Hypothalamus (tissue), 51 donors: ENCODE measurements at regions not wholly inside any gene's neighbourhood (a gene's known extent, or its start where the extent isn't known, plus 50 kb on each side); places are given as distances from the start of the nearest gene placed in this dataset.

Experiments used
- DNase-seq, 51 donors: peaks; one replicate each; lab custom pipeline; 2025; lab: John Stamatoyannopoulos, UW

DNA sequence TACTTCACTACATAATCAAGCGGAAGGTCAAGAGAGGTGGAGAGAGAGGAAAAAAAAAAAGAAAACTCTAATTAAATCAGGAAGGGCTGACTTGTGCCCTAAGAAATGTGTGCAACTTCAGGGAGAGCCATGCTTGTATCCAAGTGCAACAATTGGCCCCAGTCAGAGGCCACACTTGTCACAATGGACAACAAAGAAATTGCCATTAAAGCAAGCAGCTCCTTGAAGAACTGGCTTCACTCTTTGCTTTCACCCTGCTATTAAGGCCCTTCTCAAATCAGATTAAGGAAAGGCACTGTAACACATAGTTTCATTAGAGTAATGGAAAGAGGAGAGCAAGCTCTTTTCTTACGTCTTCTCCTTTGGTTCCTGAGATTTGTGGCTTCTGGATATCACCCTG is 480.9 kb upstream of the WWC1 start:
- DNase-seq = no peak

DNA sequence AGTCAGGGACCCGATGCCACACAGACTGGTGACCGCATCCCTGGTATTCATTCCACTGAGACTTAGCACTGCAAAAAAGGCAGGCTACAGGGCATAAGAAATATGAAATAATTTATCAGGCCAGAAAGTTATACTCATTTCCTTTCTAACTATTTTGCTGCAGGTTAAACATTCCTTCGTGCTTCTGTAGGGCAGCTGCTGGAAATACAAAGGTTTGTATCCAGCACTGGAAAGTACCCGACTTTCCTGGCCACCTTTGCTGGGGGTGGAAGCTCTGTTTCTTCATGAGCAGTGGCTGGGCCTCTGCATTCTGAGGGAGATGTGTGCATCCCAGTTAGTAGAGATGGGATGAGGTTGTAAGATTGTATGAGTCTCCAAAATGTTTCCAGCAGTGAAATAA is 478.6 kb upstream of the WWC1 start:
- no peak for DNase-seq

DNA sequence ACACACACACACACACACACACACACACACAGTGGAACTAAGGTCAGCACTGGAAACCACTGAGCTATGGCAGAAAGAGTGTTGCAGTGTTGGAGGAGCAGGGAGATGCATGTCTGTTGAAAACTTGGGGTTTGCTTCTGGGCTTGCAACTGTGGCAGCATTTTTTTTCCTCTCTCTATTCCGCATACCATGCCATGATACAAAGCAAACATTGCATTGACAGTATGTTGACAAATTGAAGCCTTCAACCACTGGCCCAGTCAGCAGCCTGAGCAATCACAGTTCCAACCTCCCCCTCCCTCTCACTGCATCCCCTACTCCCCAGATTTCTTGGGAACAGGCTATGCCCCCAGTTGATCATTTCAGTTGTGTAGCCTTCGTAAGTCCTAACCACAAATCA is 478.1 kb upstream of the WWC1 start:
- no peak for DNase-seq

DNA sequence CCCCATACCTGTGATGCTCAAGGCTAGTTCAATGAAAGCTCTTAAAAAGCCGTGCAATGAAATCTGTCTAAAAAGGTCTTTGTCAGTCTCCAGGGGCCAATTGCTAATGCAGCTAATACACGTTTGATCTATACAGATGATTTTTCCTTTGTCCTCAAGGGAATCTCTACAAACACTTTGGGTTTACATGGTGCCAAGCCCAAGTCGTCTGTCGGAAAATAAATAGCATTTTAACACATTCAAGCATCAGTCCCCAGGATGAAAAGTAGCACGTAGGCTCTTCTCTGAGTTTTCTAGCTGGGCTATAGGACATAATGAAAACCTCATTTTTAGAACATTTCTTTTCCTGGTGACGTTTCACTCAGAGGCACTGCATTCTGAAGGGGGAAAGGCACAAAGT is 477.4 kb upstream of the WWC1 start:
- DNase-seq = no peak

DNA sequence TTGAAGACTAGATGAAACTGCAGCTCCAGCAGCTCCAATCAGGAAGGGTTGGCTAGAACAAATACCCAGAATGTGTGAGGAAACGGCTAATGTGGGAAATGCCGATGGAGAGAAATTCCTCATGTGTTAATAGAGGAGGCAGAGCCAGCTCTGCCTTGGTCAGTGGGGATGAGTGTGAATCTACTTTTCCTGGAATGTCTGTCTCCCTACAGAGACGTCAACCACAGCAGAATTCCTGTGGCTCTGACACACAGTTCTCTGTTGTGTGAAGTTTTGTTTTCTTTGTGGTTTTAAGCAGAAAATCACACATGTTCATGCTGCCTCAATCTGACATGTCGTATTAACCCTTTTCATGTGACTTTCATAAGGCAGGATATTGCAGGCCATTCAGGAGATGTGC is 476.6 kb upstream of the WWC1 start:
- DNase-seq = no peak

DNA sequence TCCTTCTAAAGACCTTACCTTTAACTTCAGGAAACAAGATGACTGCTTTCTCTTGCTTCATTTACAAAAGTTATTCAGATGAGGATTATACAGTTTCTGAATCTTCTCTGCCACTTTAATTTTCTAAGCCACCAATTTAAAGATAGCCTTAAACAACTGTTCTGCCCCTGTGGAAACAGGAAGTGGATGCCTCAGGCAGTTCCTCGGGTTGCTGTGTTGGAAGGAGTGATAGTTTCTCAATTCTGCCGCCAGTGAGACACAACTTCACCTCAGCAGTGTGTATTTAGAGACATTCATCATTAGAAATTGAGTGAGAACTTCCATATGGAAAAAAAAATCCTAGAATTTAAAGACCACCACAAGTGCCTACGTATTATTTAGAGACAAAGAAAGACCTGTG is 475.1 kb upstream of the WWC1 start:
- peak in 1 of 51 donors; percentile 1 for DNase-seq

DNA sequence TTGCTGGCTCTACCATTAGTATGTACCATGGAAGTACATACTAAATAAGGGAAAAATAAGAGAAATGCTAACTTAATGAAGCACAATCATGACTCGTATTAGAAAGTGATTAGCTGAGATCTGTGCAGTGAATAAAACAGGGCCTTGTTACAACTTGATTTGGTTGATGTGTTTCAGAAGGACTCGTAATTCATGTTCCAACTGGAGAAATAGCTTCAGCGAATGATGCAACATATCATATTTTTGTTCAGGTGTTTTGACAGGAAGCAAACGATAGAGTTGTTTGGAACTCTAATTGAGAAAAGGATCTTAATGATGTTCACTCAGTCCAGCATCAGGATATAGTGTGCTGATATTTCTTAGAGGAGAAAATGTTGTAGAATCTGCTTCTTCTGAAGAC is 474.6 kb upstream of the WWC1 start:
- no peak for DNase-seq

DNA sequence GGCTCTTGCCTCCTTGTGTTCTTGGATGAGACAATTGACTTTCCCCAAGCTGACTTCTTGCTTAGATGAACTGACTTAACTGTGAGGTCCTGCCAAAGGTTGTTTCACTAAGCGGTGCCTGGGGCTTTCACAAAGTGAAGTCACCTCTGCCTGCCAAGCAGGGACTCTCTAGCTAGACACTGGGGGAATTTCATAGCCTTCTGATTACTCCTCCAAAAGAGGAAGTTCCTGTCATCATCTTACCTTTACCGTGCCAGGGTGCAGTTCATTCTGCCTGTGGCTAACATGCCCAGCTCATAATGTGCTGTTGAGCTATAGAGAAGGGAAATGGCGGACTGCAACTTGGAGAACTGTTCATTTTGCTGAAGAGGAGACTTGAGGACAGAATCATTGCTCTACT is 472.0 kb upstream of the WWC1 start:
- no peak for DNase-seq

DNA sequence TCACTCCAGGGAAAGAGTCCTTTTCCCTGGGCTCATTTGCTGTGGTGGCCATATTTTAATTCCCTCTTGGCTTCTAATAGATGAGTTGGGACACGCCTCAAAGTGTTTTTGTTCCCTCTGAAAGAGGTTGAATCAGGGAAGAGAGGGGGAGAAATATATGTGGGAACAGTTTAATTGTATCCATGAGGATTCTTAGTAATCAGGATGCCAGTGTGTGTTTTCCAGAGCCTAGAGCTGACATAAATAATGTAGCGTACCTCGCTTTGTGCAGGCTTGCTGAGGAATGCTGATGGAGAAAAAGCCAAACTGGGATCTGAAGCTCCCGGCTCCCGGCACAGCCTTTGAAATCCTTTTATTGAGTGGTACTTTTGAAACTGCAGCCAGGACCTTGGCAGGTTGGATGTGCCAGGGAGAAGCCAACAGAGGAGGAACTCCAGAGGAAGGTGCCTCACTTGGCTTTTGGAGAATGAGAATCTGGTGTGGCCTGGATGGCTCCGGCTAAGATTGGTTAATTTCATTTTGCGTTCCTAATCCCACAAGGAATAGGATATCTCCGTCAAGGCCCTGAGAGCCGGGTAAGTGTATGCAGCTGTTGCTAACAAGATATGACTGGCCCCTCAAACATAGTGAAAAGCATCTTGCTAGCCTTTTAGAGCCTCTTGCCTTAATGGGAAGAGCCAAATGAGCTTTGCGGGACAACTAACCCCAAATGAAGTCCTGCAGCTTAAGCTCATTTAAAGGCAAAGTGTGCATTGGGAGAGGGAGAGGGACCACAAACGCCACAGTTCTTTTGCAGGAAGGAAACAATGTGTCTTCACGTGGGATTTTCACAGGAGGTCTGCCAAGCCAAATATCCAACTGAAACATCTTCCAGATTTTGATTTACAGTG is 471.1 kb upstream of the WWC1 start:
- no peak for DNase-seq

DNA sequence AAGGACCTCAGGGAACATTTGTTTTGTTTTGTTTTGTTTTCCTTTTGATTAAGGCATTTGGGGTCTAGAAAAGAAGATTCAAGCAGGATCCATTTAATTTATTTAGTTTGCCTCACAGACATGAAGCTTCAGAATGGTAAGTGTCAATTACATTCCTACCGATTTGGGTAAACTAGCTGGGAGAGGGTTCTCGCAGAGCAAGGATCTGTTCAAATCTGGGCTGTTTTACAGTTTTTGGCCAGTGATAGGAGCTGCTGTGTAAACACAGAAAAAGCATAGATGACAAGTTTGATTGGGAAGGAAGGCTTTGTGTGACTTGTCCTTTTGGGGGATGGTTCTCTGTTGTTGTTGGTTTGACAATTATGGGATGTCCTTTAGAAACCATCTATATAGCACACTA is 470.3 kb upstream of the WWC1 start:
- DNase-seq = no peak

DNA sequence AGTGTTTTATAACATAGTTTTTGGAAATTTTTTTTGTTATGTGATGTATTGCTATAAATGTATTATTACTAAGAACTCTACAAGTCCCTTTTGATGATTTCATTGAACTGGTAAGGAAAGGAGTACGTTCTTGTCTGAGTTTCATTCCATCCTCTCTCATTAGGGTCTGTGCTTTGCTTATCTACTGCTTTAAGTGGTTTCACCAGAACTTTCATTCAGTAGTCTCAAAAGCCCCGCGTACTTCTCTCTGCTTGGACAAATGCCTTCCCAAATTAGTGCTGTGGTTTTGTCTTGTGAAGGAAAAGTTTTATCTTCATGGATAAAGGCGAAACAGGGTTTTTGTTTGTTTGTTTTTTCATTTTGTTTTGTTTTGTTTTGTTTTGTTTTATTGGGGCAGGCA is 469.8 kb upstream of the WWC1 start:
- no peak for DNase-seq

DNA sequence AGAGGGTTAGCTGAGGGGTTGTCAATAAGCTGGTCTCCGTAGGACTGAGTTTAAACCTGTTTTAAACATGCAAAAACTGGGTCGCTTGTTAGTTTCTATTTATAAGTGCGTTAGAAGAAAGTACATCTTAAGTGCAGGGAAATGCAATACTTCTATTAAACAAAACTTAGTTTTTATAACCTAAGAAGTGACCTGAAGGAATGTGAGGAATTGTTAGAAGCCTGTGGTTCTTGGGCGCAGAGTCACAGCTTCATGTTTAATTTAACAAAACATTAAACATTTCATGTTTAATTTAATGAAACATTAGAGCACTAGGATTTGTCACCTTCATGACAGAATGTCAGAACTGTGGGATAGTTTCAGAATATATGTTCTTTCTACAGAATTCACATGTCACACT is 469.2 kb upstream of the WWC1 start:
- DNase-seq = no peak

DNA sequence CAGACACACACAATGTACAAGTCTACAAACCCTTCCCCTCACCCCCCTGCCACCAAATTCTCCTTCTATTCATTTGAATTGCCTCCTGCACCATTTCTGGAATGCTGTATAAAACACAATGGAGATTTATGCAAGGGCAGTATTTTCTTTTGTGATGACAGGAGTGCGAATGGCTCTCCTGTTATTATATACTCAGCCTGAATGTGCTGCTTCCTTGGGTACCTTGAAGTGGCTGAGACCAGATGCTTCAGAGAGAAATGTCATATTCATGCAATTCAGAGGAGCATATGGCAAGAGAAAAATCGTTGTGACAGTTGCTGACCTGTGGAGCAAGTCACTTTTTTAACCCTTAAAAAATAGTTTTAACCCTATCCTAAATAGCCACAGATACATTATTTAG is 468.0 kb upstream of the WWC1 start:
- DNase-seq = no peak

DNA sequence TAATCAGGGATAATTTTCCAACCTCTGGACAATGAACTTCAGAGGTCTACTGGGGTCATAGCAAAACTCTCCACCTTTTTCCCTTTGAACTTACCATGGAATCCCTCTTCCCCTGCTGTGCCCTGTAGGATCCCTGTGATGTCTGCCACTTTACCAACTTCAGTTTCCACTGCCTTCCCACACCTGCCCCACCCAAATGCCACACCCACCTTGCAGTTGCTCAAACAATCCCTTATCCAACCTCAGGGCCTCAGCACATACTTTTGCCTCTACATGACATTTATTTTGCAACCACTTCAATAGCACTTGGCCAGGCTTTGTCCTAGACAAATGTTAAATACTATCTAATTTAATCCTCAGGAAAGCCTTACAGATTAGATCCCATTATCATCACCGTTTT is 463.7 kb upstream of the WWC1 start:
- no peak for DNase-seq

DNA sequence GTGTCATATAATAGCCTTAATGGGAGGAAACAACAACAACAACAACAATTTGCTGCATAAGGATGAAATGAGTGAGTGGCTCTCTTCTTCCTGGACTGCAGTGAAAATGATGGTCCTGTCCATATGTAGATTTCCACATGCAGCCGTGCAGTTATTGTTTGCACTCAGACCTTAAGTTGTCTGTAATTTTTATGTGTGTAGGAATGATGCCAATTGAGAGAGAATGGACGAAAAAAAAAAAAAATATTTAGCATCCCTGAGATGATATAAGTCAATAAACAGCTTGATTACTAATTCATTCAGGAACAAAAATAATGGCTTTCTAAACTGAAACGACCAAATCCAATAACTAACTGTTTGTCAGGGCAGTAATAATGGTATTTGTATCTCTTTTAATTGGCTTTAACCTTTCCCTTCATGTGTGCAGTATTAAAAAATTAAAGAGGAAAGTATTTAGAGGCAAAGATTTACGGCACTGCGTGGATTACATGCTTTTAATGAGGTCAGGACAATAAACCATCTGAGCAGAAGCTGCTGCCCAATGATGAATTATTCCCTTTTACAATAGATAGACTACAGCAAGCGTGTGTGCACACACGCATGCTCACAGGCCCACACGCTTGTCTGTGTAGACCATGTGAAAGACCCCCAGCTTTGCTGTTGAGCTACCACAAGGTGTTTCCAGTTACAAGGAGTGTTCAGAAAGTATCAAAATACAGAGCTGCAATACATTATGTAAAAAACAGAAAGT is 459.5 kb upstream of the WWC1 start:
- DNase-seq = no peak

DNA sequence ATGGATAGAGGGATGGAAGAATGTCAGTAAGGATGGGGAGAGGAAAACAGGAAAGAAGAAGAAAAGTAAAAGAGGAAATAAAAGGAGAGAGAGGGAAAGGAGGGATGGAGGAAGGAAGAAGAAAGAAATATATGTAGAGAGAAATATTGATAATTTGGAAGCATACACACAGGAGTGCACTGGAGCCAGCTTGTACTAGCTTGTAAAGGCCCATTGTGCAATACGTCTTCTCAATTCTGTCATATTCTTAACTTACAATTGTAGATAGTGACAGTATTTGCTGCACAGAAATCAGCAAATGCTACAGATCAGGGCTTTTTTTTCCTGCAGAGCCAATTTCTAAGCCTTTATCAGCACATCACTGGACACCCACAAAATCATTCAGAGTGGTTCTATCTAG is 458.8 kb upstream of the WWC1 start:
- no peak for DNase-seq

DNA sequence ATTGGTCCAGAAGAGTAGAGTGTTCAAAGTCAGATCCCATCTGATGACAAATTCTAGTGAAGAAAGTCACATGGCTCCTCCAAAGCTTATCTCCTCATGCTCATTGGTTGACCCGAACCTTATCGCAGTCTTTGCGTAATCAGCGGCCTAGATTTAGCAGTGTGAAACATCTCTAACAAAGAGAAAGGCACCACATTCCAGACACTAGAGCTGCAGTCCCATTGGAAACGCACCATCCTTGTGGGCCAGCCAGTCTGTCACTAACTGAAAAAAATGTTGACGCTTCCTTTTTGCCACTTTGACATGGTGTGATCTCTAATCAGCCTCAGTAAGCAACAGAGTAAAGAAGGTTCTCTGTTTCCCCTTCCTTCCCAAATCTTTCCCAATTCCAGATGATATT is 458.0 kb upstream of the WWC1 start:
- DNase-seq = no peak

DNA sequence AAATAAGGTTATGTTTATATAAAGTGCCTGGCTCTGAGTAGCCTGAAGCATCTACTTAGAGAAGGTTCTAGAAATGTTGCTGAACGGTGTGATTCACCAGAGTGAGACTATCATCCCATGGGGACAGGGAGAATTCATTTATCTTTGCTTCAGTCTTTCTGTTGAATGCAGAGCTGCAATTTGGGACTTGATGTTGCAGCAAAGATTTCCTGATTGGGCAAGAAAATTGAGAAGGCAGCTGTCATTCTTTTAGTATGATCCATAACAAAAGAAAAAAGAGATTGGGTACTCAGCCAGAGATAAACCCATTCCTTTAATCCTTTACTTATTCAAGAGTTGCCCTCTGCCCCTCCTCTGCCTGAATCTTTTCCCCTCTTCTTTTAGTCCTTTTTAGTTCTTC is 456.3 kb upstream of the WWC1 start:
- DNase-seq = no peak

DNA sequence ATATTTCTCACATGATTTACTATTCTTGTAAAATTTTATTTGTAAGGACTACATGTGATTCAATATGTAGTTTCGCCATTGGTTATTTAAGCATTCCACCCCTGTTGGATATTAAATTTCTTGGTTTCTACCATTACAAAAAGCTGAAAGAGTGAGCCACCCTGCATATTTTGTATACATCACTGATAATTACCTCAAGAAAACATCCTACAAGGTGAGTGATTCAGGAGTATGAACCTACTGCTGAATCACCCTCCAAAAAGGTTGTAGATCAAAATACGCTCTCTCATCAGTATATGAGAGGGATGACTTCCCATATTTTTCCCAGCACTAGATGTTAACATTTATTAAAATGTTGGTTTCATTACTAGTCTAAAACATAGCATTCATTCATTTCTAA is 454.3 kb upstream of the WWC1 start:
- no peak for DNase-seq

DNA sequence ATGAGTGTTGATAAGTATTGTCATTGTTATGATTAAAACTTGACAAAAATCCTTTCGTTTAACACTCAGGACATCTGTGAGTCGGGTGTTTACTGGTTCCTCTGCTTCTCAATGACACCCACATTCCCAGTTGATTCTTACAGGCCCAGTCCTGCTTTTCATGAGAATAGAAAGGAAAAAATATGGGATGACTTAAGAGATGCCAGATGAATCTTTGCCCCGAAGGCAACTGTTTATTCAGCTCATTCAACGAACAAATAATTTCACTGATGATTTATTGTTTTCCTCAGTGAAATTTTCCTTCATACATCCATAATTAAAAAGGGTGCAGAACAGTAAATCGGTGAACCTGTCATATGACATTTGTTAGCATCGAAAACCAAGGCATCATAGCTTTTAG is 452.4 kb upstream of the WWC1 start:
- no peak for DNase-seq

DNA sequence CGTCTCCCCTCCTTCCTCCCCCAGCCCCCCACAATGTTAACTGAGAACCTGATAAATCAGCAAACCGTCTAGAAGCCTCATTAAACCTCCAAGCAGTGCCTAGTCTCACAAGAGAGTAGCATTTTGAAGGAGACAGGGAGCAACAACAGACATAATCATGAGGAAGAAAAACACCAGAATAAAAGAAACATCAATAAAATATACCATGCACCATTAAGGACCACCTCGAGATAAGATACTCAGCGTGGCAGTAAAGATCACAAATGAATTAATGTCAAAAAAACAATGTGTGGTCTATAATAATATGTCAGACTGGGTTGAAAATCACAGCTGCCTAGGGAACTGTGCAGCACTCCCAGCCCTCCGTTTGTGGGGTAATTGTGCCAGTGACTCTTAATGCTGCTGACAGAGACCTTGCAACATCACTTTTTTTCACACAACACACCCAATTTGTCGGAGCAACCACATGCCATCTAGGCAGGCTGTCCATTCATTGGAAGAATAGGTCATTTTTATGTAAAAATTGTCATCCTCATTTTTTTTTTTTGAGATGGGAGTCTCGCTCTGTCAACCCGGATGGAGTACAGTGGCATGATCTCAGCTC is 450.8 kb upstream of the WWC1 start:
- no peak for DNase-seq
